Choroid plexus epithelial cell (primary cell): ENCODE measurements at regions not wholly inside any gene's neighbourhood (a gene's known extent, or its start where the extent isn't known, plus 50 kb on each side); places are given as distances from the start of the nearest gene placed in this dataset.

ENCODE experiments used
- DNase-seq: peaks from one replicate; pipeline ENCODE4 v3.0.0-alpha.2; 2010; ENCODE audit warnings: low read depth
- H3K4me3 ChIP-seq: 2 replicates; pipeline ENCODE4 v1.5.1; 2011; ENCODE audit warnings: low read depth, mild to moderate bottlenecking, control low read depth, low read length, moderate library complexity
- TF ChIP-seq, protein P1 (sequence below): conservative IDR thresholded peaks from 2 replicates; pipeline ENCODE4 v1.5.1; 2011; ENCODE audit warnings: low read depth, mild to moderate bottlenecking, control low read depth, inconsistent platforms, low read length, moderate library complexity

GRCh38 chr6:14655201-14656061, 537.9 kb downstream of the CD83 start:
- peak overlapping the region; percentile 22 for H3K4me3 ChIP-seq
- TF ChIP-seq, protein P1, sequence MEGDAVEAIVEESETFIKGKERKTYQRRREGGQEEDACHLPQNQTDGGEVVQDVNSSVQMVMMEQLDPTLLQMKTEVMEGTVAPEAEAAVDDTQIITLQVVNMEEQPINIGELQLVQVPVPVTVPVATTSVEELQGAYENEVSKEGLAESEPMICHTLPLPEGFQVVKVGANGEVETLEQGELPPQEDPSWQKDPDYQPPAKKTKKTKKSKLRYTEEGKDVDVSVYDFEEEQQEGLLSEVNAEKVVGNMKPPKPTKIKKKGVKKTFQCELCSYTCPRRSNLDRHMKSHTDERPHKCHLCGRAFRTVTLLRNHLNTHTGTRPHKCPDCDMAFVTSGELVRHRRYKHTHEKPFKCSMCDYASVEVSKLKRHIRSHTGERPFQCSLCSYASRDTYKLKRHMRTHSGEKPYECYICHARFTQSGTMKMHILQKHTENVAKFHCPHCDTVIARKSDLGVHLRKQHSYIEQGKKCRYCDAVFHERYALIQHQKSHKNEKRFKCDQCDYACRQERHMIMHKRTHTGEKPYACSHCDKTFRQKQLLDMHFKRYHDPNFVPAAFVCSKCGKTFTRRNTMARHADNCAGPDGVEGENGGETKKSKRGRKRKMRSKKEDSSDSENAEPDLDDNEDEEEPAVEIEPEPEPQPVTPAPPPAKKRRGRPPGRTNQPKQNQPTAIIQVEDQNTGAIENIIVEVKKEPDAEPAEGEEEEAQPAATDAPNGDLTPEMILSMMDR: no peak
- peak; percentile 38 for DNase-seq

DNA sequence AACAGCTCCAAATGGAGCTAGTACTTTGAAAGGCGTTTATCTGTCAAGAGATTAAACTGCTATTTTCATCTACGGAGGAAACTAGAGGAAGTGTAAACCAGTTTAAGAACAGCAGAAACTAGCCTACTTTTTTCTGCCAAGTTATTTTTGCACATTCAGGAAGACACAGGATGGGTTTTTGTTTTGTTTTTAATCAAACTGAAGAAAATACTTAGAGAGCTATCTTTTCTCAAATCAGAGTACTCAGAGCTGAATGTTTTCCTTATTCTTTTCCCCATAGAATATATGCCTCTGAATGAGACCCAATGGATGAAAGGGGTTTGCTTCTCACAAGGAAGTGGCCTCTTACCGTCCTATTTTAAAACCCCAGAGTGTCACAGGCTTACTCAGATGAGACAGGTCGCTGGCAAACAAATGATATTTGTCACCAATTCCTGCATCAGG, 538.5 kb downstream of the CD83 start:
- TF ChIP-seq, protein P1: no peak
- DNase-seq: no peak
- no peak overlapping the region for H3K4me3 ChIP-seq

DNA sequence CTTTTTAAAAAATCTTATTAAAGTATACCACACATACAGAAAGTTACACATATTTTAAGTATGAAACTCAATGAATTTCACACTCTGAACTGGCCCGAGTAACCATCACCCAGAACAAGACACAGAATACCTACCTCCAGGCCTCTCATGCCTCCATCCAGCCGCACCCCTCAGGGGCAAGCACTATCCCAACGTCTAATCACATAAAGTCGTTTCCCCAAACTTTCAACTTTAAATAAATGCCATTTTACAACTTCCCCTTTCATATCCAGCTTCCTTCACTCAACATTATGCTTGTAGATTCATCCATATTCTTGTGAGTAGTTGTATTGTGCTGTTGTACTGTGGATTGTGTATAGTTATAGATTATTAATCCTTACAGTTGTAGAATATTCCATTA, 539.1 kb downstream of the CD83 start:
- no peak overlapping the region for H3K4me3 ChIP-seq
- DNase-seq: no peak
- TF ChIP-seq, protein P1: no peak

- TF ChIP-seq, protein P1: no peak
- H3K4me3 ChIP-seq: no peak overlapping the region
Observed at GRCh38 chr6:14658030-14658429, 540.5 kb downstream of the CD83 start.

DNA sequence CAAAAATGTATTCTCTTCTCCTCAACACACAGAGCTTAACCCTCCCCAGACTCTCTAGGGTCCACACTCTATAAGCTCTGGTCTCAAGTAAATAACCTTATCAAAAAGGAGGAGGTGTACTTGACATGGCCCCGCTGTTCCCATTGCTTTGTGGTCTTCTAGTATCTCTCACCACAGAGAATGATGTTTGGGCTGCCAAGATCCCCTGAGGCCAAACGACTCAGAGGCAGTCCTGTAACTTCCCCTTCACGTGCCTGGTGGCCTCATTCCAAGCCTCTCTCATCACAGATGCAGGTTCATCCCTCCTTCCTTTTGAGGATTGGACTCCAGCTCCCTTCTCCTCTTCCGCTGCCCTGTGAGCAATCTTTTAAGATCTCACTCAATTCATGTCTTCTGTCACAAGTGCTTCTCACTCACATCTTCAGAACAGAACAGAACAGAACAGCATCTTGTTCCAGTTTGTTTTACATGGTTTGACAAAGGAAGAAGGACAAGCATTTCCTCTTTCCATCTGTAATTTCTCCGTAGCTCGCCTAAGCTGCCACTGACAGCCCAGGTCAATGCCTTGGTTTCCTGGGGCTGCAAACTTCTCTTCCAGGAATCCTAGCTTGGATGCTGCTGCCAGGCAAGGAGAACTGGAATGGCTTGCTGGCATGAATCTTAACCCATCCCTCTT, 541.5 kb downstream of the CD83 start:
- DNase-seq: no peak
- TF ChIP-seq, protein P1: no peak
- H3K4me3 ChIP-seq: no peak overlapping the region

More at GRCh38 chr6:14658030-14658429, 540.5 kb downstream of the CD83 start:
- no peak for DNase-seq

GRCh38 chr6:14659841-14660240, 542.3 kb downstream of the CD83 start:
- DNase-seq: no peak
- H3K4me3 ChIP-seq: no peak overlapping the region
- TF ChIP-seq, protein P1: no peak
